ENCODE measurements at regions not wholly inside any gene's neighbourhood (a gene's known extent, or its start where the extent isn't known, plus 50 kb on each side); places are given as distances from the start of the nearest gene placed in this dataset.

- H3K79me2 ChIP-seq (ENCODE audit: insufficient read depth, low read length): no peaks in the 10 kb centered on the region
- TF ChIP-seq EZH2 (IDR thresholded peaks at IDR 0.05; ENCODE audit: insufficient read depth, low read length) (no peak), CTCF (IDR thresholded peaks at IDR 0.05; ENCODE audit: insufficient read depth, low read depth, low read length) (no peak)
- no peaks in the 10 kb centered on the region for H3K36me3 ChIP-seq (ENCODE audit: insufficient read depth, low read length)
- FAIRE-seq (no peak), DNase-seq (ENCODE audit: low read depth) (no peak)
- H3K9me3 ChIP-seq (ENCODE audit: insufficient read depth, low read depth, low read length): no peaks in the 10 kb centered on the region
- no peaks in the 10 kb centered on the region for H3K4me1 ChIP-seq (ENCODE audit: insufficient read depth, low read length)
- H3K9me3 Mint-ChIP-seq (ENCODE audit: unreplicated experiment): peaks cover 5% of the 10 kb centered on the region
- H3K36me3 Mint-ChIP-seq (ENCODE audit: low read depth, unreplicated experiment): peaks cover 2% of the 10 kb centered on the region
- H3K4me2 ChIP-seq (ENCODE audit: low read length): peak overlapping the region; percentile 48
- no peaks in the 10 kb centered on the region for H3K27me3 Mint-ChIP-seq (ENCODE audit: low read depth, unreplicated experiment)
- no peak overlapping the region for H3K4me3 Mint-ChIP-seq (ENCODE audit: unreplicated experiment)
- H2AFZ ChIP-seq (ENCODE audit: low read depth, low read length): no peak overlapping the region
- no peaks in the 10 kb centered on the region for H3K27me3 ChIP-seq (ENCODE audit: insufficient read depth, low read length)
- H3K4me1 Mint-ChIP-seq (ENCODE audit: low read depth, unreplicated experiment): peaks cover 11% of the 10 kb centered on the region
- peak overlapping the region; percentile 37 for H3K4me3 ChIP-seq (ENCODE audit: insufficient read depth, low read depth, low read length)
- peak overlapping the region; percentile 55 for H3K27ac Mint-ChIP-seq (ENCODE audit: unreplicated experiment)
- H3K27ac ChIP-seq (ENCODE audit: low read depth, low read length): no peak overlapping the region
- H4K20me1 ChIP-seq (ENCODE audit: insufficient read depth, low read length): no peaks in the 10 kb centered on the region
- peak overlapping the region; percentile 2 for H3K9ac ChIP-seq (ENCODE audit: low read length)
These were observed 234.3 kb upstream of the PHF14 start for GRCh38 chr7:10739401-10739800.

- H3K36me3 Mint-ChIP-seq (ENCODE audit: low read depth, unreplicated experiment): peaks cover 2% of the 10 kb centered on the region
- Histone ChIP-seq H2AFZ (ENCODE audit: low read depth, low read length) (no peak overlapping the region), H3K79me2 (ENCODE audit: insufficient read depth, low read length) (no peaks in the 10 kb centered on the region), H3K4me3 (ENCODE audit: insufficient read depth, low read depth, low read length) (no peak overlapping the region), H3K9ac (ENCODE audit: low read length) (no peak overlapping the region), H3K9me3 (ENCODE audit: insufficient read depth, low read depth, low read length) (no peaks in the 10 kb centered on the region), H3K4me2 (ENCODE audit: low read length) (no peak overlapping the region), H3K36me3 (ENCODE audit: insufficient read depth, low read length) (no peaks in the 10 kb centered on the region), H3K4me1 (ENCODE audit: insufficient read depth, low read length) (no peaks in the 10 kb centered on the region), H3K27ac (ENCODE audit: low read depth, low read length) (no peak overlapping the region), H3K27me3 (ENCODE audit: insufficient read depth, low read length) (no peaks in the 10 kb centered on the region), H4K20me1 (ENCODE audit: insufficient read depth, low read length) (no peaks in the 10 kb centered on the region)
- H3K4me1 Mint-ChIP-seq (ENCODE audit: low read depth, unreplicated experiment): peaks cover 11% of the 10 kb centered on the region
- no peaks in the 10 kb centered on the region for H3K27me3 Mint-ChIP-seq (ENCODE audit: low read depth, unreplicated experiment)
- FAIRE-seq: no peak
- H3K27ac Mint-ChIP-seq (ENCODE audit: unreplicated experiment): no peak overlapping the region
- no peak overlapping the region for H3K4me3 Mint-ChIP-seq (ENCODE audit: unreplicated experiment)
- no peak for DNase-seq (ENCODE audit: low read depth)
- H3K9me3 Mint-ChIP-seq (ENCODE audit: unreplicated experiment): peaks cover 12% of the 10 kb centered on the region
- TF ChIP-seq EZH2 (IDR thresholded peaks at IDR 0.05; ENCODE audit: insufficient read depth, low read length): no peak
- TF ChIP-seq CTCF (IDR thresholded peaks at IDR 0.05; ENCODE audit: insufficient read depth, low read depth, low read length): no peak
These were observed 232.9 kb upstream of the PHF14 start for GRCh38 chr7:10740805-10741204.

GRCh38 chr7:10756981-10757380 is 216.7 kb upstream of the PHF14 start:
- DNase-seq (ENCODE audit: low read depth) (no peak), FAIRE-seq (no peak)
- Histone ChIP-seq H3K4me3 (ENCODE audit: insufficient read depth, low read depth, low read length) (no peak overlapping the region), H3K27me3 (ENCODE audit: insufficient read depth, low read length) (no peaks in the 10 kb centered on the region), H3K9ac (ENCODE audit: low read length) (no peak overlapping the region), H3K9me3 (ENCODE audit: insufficient read depth, low read depth, low read length) (no peaks in the 10 kb centered on the region), H3K4me1 (ENCODE audit: insufficient read depth, low read length) (no peaks in the 10 kb centered on the region), H4K20me1 (ENCODE audit: insufficient read depth, low read length) (no peaks in the 10 kb centered on the region), H3K36me3 (ENCODE audit: insufficient read depth, low read length) (no peaks in the 10 kb centered on the region), H3K27ac (ENCODE audit: low read depth, low read length) (no peak overlapping the region), H3K79me2 (ENCODE audit: insufficient read depth, low read length) (no peaks in the 10 kb centered on the region), H3K4me2 (ENCODE audit: low read length) (no peak overlapping the region), H2AFZ (ENCODE audit: low read depth, low read length) (no peak overlapping the region)
- H3K9me3 Mint-ChIP-seq (ENCODE audit: unreplicated experiment): peaks cover 13% of the 10 kb centered on the region
- TF ChIP-seq CTCF (IDR thresholded peaks at IDR 0.05; ENCODE audit: insufficient read depth, low read depth, low read length) (no peak), EZH2 (IDR thresholded peaks at IDR 0.05; ENCODE audit: insufficient read depth, low read length) (no peak)
- H3K4me3 Mint-ChIP-seq (ENCODE audit: unreplicated experiment): no peak overlapping the region
- H3K27me3 Mint-ChIP-seq (ENCODE audit: low read depth, unreplicated experiment): no peaks in the 10 kb centered on the region
- no peak overlapping the region for H3K27ac Mint-ChIP-seq (ENCODE audit: unreplicated experiment)
- no peaks in the 10 kb centered on the region for H3K4me1 Mint-ChIP-seq (ENCODE audit: low read depth, unreplicated experiment)
- H3K36me3 Mint-ChIP-seq (ENCODE audit: low read depth, unreplicated experiment): no peaks in the 10 kb centered on the region

Measured in astrocyte (in vitro differentiated cells and primary cell).